Naive B cell (primary cell): ENCODE measurements at regions not wholly inside any gene's neighbourhood (a gene's known extent, or its start where the extent isn't known, plus 50 kb on each side); places are given as distances from the start of the nearest gene placed in this dataset.

Experiments used
- ATAC-seq, 2 donors: fragments of 150-1000 bp; cut with Tn5 transposase; 2 replicates each; pipeline ENCODE4 v1.10.0; 2021; ENCODE audit warnings: low read depth in 2 of 2, mild to moderate bottlenecking in 2 of 2, moderate library complexity in 2 of 2
- DNase-seq: peaks from one replicate; pipeline ENCODE4 v3.0.0; 2022
- H3K27ac Mint-ChIP-seq, 6 donors: one replicate each; pipeline ENCODE4 v1.8.0; 2020 to 2022; ENCODE audit warnings: mild to moderate bottlenecking in 6 of 6, mixed read lengths in 6 of 6, moderate library complexity in 5 of 6, inconsistent platforms in 2 of 6
- H3K27me3 Mint-ChIP-seq, 3 donors: one replicate each; pipeline ENCODE4 v1.8.0; 2021 to 2022; ENCODE audit warnings: mixed read lengths in 3 of 3, mild to moderate bottlenecking in 1 of 3
- H3K36me3 Mint-ChIP-seq, 2 donors: one replicate each; pipeline ENCODE4 v1.8.0; 2020 to 2022; ENCODE audit warnings: mixed read lengths in 2 of 2, inconsistent platforms in 1 of 2, mild to moderate bottlenecking in 1 of 2
- H3K4me1 Mint-ChIP-seq, 3 donors: one replicate each; pipeline ENCODE4 v1.8.0; 2020 to 2022; ENCODE audit warnings: mixed read lengths in 3 of 3, inconsistent platforms in 1 of 3, mild to moderate bottlenecking in 1 of 3, moderate library complexity in 1 of 3
- H3K4me3 Mint-ChIP-seq, 8 donors: one replicate each; pipeline ENCODE4 v1.8.0; 2020 to 2022; ENCODE audit warnings: mild to moderate bottlenecking in 8 of 8, mixed read lengths in 8 of 8, moderate library complexity in 8 of 8, inconsistent platforms in 2 of 8
- H3K9me3 Mint-ChIP-seq, 7 donors: one replicate each; pipeline ENCODE4 v1.8.0; 2020 to 2022; ENCODE audit warnings: mixed read lengths in 7 of 7, mild to moderate bottlenecking in 5 of 7, inconsistent platforms in 2 of 7, moderate library complexity in 1 of 7

GRCh38 chr4:96264941-96265463 lies 425.1 kb downstream of the PDHA2 start:
- no peaks in the 10 kb centered on the region for H3K27me3 Mint-ChIP-seq
- no peaks in the 10 kb centered on the region for H3K36me3 Mint-ChIP-seq
- ATAC-seq (no peak), DNase-seq (no peak)
- no peak overlapping the region for H3K27ac Mint-ChIP-seq
- no peaks in the 10 kb centered on the region for H3K4me1 Mint-ChIP-seq
- no peak overlapping the region for H3K4me3 Mint-ChIP-seq
- peaks cover 0 to 13% (median 0%) of the 10 kb centered on the region in 7 donors for H3K9me3 Mint-ChIP-seq

- H3K27ac Mint-ChIP-seq: no peak overlapping the region
- ATAC-seq (no peak), DNase-seq (no peak)
- no peaks in the 10 kb centered on the region for H3K36me3 Mint-ChIP-seq
- H3K9me3 Mint-ChIP-seq: peaks cover 0 to 6% (median 3%) of the 10 kb centered on the region in 7 donors
- no peaks in the 10 kb centered on the region for H3K27me3 Mint-ChIP-seq
- no peaks in the 10 kb centered on the region for H3K4me1 Mint-ChIP-seq
- H3K4me3 Mint-ChIP-seq: no peak overlapping the region
Measured at GRCh38 chr4:96293806-96294205, 453.9 kb downstream of the PDHA2 start.

- ATAC-seq (no peak), DNase-seq (no peak)
- H3K36me3 Mint-ChIP-seq: no peaks in the 10 kb centered on the region
- H3K4me3 Mint-ChIP-seq: no peak overlapping the region
- no peaks in the 10 kb centered on the region for H3K4me1 Mint-ChIP-seq
- H3K27ac Mint-ChIP-seq: no peak overlapping the region
- peaks cover 0 to 5% (median 3%) of the 10 kb centered on the region in 7 donors for H3K9me3 Mint-ChIP-seq
- no peaks in the 10 kb centered on the region for H3K27me3 Mint-ChIP-seq
Measured at GRCh38 chr4:96295143-96295741, 455.3 kb downstream of the PDHA2 start.

GRCh38 chr4:96301715-96302114 lies 461.8 kb downstream of the PDHA2 start:
- ATAC-seq (no peak), DNase-seq (no peak)
- Mint-ChIP-seq H3K4me1 (no peaks in the 10 kb centered on the region), H3K27ac (no peak overlapping the region), H3K9me3 (peaks cover 0 to 6% (median 2%) of the 10 kb centered on the region in 7 donors), H3K36me3 (no peaks in the 10 kb centered on the region), H3K27me3 (no peaks in the 10 kb centered on the region), H3K4me3 (no peak overlapping the region)

GRCh38 chr4:96305030-96305429 lies 465.1 kb downstream of the PDHA2 start:
- Mint-ChIP-seq H3K9me3 (peaks cover 4 to 18% (median 9%) of the 10 kb centered on the region in 7 donors), H3K27ac (no peak overlapping the region), H3K4me1 (no peaks in the 10 kb centered on the region), H3K4me3 (no peak overlapping the region), H3K36me3 (no peaks in the 10 kb centered on the region), H3K27me3 (no peaks in the 10 kb centered on the region)
- ATAC-seq (no peak), DNase-seq (no peak)

- ATAC-seq (no peak), DNase-seq (no peak)
- no peak overlapping the region for H3K4me3 Mint-ChIP-seq
- H3K4me1 Mint-ChIP-seq: no peaks in the 10 kb centered on the region
- no peak overlapping the region for H3K27ac Mint-ChIP-seq
- no peaks in the 10 kb centered on the region for H3K27me3 Mint-ChIP-seq
- H3K36me3 Mint-ChIP-seq: no peaks in the 10 kb centered on the region
- H3K9me3 Mint-ChIP-seq: peaks cover 0 to 16% (median 7%) of the 10 kb centered on the region in 7 donors
Measured at GRCh38 chr4:96312046-96312685, 472.3 kb downstream of the PDHA2 start.

- no peak for DNase-seq
- Mint-ChIP-seq H3K27me3 (no peaks in the 10 kb centered on the region), H3K4me3 (no peak overlapping the region), H3K4me1 (no peaks in the 10 kb centered on the region), H3K9me3 (peaks cover 0 to 2% (median 0%) of the 10 kb centered on the region in 7 donors), H3K27ac (no peak overlapping the region), H3K36me3 (no peaks in the 10 kb centered on the region)
- ATAC-seq: no peak
Measured at GRCh38 chr4:96315815-96316214, 475.9 kb downstream of the PDHA2 start.

GRCh38 chr4:96316776-96317175 lies 476.9 kb downstream of the PDHA2 start:
- Mint-ChIP-seq H3K9me3 (peaks cover 0 to 6% (median 0%) of the 10 kb centered on the region in 7 donors), H3K27me3 (no peaks in the 10 kb centered on the region), H3K36me3 (no peaks in the 10 kb centered on the region), H3K27ac (no peak overlapping the region), H3K4me3 (no peak overlapping the region), H3K4me1 (no peaks in the 10 kb centered on the region)
- no peak for ATAC-seq
- DNase-seq: no peak

GRCh38 chr4:96317891-96318290 lies 478.0 kb downstream of the PDHA2 start:
- Mint-ChIP-seq H3K9me3 (peaks cover 0 to 8% (median 0%) of the 10 kb centered on the region in 7 donors), H3K27ac (no peak overlapping the region), H3K36me3 (no peaks in the 10 kb centered on the region), H3K4me3 (no peak overlapping the region), H3K27me3 (no peaks in the 10 kb centered on the region), H3K4me1 (no peaks in the 10 kb centered on the region)
- DNase-seq (no peak), ATAC-seq (no peak)

- ATAC-seq: no peak
- peaks cover 0 to 14% (median 3%) of the 10 kb centered on the region in 7 donors for H3K9me3 Mint-ChIP-seq
- no peaks in the 10 kb centered on the region for H3K4me1 Mint-ChIP-seq
- DNase-seq: no peak
- no peak overlapping the region for H3K4me3 Mint-ChIP-seq
- H3K36me3 Mint-ChIP-seq: no peaks in the 10 kb centered on the region
- no peaks in the 10 kb centered on the region for H3K27me3 Mint-ChIP-seq
- H3K27ac Mint-ChIP-seq: no peak overlapping the region
Measured at GRCh38 chr4:96326846-96327245, 487.0 kb downstream of the PDHA2 start.

- no peak overlapping the region for H3K27ac Mint-ChIP-seq
- no peaks in the 10 kb centered on the region for H3K4me1 Mint-ChIP-seq
- no peak overlapping the region for H3K4me3 Mint-ChIP-seq
- H3K27me3 Mint-ChIP-seq: no peaks in the 10 kb centered on the region
- no peak for DNase-seq
- no peaks in the 10 kb centered on the region for H3K36me3 Mint-ChIP-seq
- no peak for ATAC-seq
- peaks cover 0 to 10% (median 6%) of the 10 kb centered on the region in 7 donors for H3K9me3 Mint-ChIP-seq
Measured at GRCh38 chr4:96342196-96342595, 502.3 kb downstream of the PDHA2 start.

- no peaks in the 10 kb centered on the region for H3K4me1 Mint-ChIP-seq
- H3K4me3 Mint-ChIP-seq: no peak overlapping the region
- ATAC-seq: no peak
- H3K27me3 Mint-ChIP-seq: no peaks in the 10 kb centered on the region
- H3K36me3 Mint-ChIP-seq: no peaks in the 10 kb centered on the region
- peaks cover 0 to 10% (median 6%) of the 10 kb centered on the region in 7 donors for H3K9me3 Mint-ChIP-seq
- DNase-seq: no peak
- H3K27ac Mint-ChIP-seq: no peak overlapping the region
Measured at GRCh38 chr4:96342790-96343455, 503.0 kb downstream of the PDHA2 start.

GRCh38 chr4:96343836-96344235 lies 503.9 kb downstream of the PDHA2 start:
- Mint-ChIP-seq H3K4me3 (no peak overlapping the region), H3K4me1 (no peaks in the 10 kb centered on the region), H3K27me3 (no peaks in the 10 kb centered on the region), H3K9me3 (peaks cover 0 to 8% (median 5%) of the 10 kb centered on the region in 7 donors), H3K36me3 (no peaks in the 10 kb centered on the region), H3K27ac (no peak overlapping the region)
- ATAC-seq (no peak), DNase-seq (no peak)

GRCh38 chr4:96347582-96347981 lies 507.7 kb downstream of the PDHA2 start:
- no peak for ATAC-seq
- no peaks in the 10 kb centered on the region for H3K36me3 Mint-ChIP-seq
- no peaks in the 10 kb centered on the region for H3K4me1 Mint-ChIP-seq
- H3K4me3 Mint-ChIP-seq: no peak overlapping the region
- no peak for DNase-seq
- peaks cover 0 to 7% (median 2%) of the 10 kb centered on the region in 7 donors for H3K9me3 Mint-ChIP-seq
- H3K27ac Mint-ChIP-seq: no peak overlapping the region
- no peaks in the 10 kb centered on the region for H3K27me3 Mint-ChIP-seq
